ENCODE measurements at regions not wholly inside any gene's neighbourhood (a gene's known extent, or its start where the extent isn't known, plus 50 kb on each side); places are given as distances from the start of the nearest gene placed in this dataset.

DNA sequence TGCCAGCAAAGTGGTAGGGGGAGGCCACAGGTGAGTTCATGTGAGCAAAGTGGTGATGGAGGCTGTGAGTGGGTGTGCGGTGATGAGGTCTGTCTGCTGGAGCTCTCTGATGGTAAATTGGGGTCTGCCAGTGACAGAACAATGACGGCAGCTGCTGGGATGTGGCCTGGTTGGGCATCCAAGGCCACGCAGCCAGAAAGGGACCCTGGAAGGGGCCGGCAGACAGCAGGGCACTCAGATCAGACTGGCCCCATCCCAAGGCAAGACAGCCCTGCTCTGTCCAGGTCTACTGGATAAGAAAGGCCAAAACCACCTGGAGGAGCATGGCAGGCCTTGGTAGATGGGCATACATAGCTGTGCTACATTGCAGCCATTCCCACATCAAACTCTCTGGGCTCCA is 412.9 kb upstream of the RGMB start (continued):
- TF ChIP-seq, protein P1, sequence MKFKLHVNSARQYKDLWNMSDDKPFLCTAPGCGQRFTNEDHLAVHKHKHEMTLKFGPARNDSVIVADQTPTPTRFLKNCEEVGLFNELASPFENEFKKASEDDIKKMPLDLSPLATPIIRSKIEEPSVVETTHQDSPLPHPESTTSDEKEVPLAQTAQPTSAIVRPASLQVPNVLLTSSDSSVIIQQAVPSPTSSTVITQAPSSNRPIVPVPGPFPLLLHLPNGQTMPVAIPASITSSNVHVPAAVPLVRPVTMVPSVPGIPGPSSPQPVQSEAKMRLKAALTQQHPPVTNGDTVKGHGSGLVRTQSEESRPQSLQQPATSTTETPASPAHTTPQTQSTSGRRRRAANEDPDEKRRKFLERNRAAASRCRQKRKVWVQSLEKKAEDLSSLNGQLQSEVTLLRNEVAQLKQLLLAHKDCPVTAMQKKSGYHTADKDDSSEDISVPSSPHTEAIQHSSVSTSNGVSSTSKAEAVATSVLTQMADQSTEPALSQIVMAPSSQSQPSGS (IDR thresholded peaks at IDR 0.05; ENCODE audit: low read length): no peak
- TF ChIP-seq POLR2A (IDR thresholded peaks at IDR 0.05; ENCODE audit: control extremely low read depth in 1 of 2, low read depth in 2 of 2, low read length in 2 of 2): no peak
- TF ChIP-seq JUN (IDR thresholded peaks at IDR 0.05; ENCODE audit: low read depth, low read length): no peak
- TF ChIP-seq SRF (IDR thresholded peaks at IDR 0.05; ENCODE audit: low read depth, low read length): no peak
- no peak for TF ChIP-seq SP2 (IDR thresholded peaks at IDR 0.05; ENCODE audit: low read length)

All from H1 (cell line).